PC-9 (cell line): ENCODE measurements at regions not wholly inside any gene's neighbourhood (a gene's known extent, or its start where the extent isn't known, plus 50 kb on each side); places are given as distances from the start of the nearest gene placed in this dataset.

Source experiments
- EZH2 ChIP-seq: fragments of 200-600 bp; sonication (generic); IDR thresholded peaks from 2 replicates; pipeline ENCODE4 v1.8.0; 2017; ENCODE audit warnings: antibody characterized with exemption, low read depth
- TF ChIP-seq, protein P1 (sequence below): fragments of 200-600 bp; sonication (generic); conservative IDR thresholded peaks from 2 replicates; pipeline ENCODE4 v1.6.1; 2017; ENCODE audit warnings: mixed run types, antibody characterized with exemption, mild to moderate bottlenecking, moderate library complexity

- TF ChIP-seq EZH2: no peak
- TF ChIP-seq, protein P1, sequence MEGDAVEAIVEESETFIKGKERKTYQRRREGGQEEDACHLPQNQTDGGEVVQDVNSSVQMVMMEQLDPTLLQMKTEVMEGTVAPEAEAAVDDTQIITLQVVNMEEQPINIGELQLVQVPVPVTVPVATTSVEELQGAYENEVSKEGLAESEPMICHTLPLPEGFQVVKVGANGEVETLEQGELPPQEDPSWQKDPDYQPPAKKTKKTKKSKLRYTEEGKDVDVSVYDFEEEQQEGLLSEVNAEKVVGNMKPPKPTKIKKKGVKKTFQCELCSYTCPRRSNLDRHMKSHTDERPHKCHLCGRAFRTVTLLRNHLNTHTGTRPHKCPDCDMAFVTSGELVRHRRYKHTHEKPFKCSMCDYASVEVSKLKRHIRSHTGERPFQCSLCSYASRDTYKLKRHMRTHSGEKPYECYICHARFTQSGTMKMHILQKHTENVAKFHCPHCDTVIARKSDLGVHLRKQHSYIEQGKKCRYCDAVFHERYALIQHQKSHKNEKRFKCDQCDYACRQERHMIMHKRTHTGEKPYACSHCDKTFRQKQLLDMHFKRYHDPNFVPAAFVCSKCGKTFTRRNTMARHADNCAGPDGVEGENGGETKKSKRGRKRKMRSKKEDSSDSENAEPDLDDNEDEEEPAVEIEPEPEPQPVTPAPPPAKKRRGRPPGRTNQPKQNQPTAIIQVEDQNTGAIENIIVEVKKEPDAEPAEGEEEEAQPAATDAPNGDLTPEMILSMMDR: no peak
Observed at GRCh38 chr6:117783279-117783678, 108.0 kb downstream of the NUS1 start.
